ENCODE measurements at regions not wholly inside any gene's neighbourhood (a gene's known extent, or its start where the extent isn't known, plus 50 kb on each side); places are given as distances from the start of the nearest gene placed in this dataset.

DNA sequence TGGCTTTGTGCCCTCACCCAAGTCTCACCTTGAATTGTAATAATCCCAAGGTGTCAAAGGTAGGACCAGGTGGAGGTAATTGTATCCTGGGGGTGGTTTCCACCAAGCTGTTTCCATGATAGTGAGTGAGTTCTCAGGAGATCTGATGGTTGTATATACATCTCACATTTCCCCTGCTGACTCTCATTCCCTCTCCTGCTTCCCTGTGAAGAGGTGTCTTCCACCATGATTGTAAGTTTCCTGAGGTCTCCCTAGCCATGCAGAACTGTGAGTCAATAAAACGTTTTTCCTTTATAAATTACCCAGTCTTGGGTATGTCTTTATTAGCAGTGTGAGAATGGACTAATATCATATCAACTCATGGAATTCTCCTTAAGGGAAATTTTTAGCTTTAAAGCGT lies 302.6 kb downstream of the LIG4 start:
- ATAC-seq (peak; percentile 70), FAIRE-seq (no peak), DNase-seq (ENCODE audit: extremely low read depth in 1 of 4, low spot score in 3 of 4) (peak in 1 of 4 experiments; percentile 77)
- peak overlapping the region in 1 of 2 experiments; percentile 76; a peak in 3 of 4 replicates for H3K9ac ChIP-seq (ENCODE audit: insufficient read depth in 1 of 2, low read depth in 2 of 2, low read length in 2 of 2)
- 28% methylated on average over 2 of the region's 2 CpGs for WGBS (ENCODE audit: insufficient coverage, low coverage, missing lambda C conversion rate)
- H3K9me3 ChIP-seq (replicated peaks; ENCODE audit: control insufficient read depth, insufficient read depth, low read depth, low read length) = no peaks in the 10 kb centered on the region
- peak overlapping the region; percentile 60; the same call in 2 of the 3 replicates for H3K27ac ChIP-seq (ENCODE audit: extremely low read depth, low read depth, low read length)
- intact Hi-C loops (cut with micrococcal nuclease) (loop anchor here (1.0 to 5.0 kb wide), 2 partner anchors 29 to 45 kb away; a partner anchor contains a TSS), in situ Hi-C loops (cut with MboI) (no loop called here)
- TF ChIP-seq ZNF324 (CRISPR knock-in tag; IDR thresholded peaks at IDR 0.05) (no peak), ZZZ3 (IDR thresholded peaks at IDR 0.05) (no peak), FOXM1 (IDR thresholded peaks at IDR 0.05; ENCODE audit: low read depth) (no peak), FOXM1 (CRISPR knock-in tag; IDR thresholded peaks at IDR 0.05; ENCODE audit: low read depth) (no peak), MTF1 (CRISPR knock-in tag; IDR thresholded peaks at IDR 0.05; ENCODE audit: borderline replicate concordance) (no peak), PTTG1 (tag; IDR thresholded peaks at IDR 0.05; ENCODE audit: low read depth) (no peak)
- TF ChIP-seq, protein P1, sequence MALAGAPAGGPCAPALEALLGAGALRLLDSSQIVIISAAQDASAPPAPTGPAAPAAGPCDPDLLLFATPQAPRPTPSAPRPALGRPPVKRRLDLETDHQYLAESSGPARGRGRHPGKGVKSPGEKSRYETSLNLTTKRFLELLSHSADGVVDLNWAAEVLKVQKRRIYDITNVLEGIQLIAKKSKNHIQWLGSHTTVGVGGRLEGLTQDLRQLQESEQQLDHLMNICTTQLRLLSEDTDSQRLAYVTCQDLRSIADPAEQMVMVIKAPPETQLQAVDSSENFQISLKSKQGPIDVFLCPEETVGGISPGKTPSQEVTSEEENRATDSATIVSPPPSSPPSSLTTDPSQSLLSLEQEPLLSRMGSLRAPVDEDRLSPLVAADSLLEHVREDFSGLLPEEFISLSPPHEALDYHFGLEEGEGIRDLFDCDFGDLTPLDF (CRISPR knock-in tag; IDR thresholded peaks at IDR 0.05) = no peak
- TF ChIP-seq, protein P2, sequence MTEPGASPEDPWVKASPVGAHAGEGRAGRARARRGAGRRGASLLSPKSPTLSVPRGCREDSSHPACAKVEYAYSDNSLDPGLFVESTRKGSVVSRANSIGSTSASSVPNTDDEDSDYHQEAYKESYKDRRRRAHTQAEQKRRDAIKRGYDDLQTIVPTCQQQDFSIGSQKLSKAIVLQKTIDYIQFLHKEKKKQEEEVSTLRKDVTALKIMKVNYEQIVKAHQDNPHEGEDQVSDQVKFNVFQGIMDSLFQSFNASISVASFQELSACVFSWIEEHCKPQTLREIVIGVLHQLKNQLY (CRISPR knock-in tag; conservative IDR thresholded peaks at IDR 0.05) = peak in 1 of 2 experiments; percentile 63; a peak in 1 of 4 replicates
- TF ChIP-seq, protein P3, sequence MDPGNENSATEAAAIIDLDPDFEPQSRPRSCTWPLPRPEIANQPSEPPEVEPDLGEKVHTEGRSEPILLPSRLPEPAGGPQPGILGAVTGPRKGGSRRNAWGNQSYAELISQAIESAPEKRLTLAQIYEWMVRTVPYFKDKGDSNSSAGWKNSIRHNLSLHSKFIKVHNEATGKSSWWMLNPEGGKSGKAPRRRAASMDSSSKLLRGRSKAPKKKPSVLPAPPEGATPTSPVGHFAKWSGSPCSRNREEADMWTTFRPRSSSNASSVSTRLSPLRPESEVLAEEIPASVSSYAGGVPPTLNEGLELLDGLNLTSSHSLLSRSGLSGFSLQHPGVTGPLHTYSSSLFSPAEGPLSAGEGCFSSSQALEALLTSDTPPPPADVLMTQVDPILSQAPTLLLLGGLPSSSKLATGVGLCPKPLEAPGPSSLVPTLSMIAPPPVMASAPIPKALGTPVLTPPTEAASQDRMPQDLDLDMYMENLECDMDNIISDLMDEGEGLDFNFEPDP (CRISPR knock-in tag; IDR thresholded peaks at IDR 0.05) = no peak
- H3K4me3 ChIP-seq = peak overlapping the region; percentile 39
- CTCF ChIA-PET (ENCODE audit: low intra/inter-chr PET ratio) = no interaction called here
- BruUV-seq (replicated peaks) = TSS peak; percentile 56
- no peaks in the 10 kb centered on the region for H4K20me1 ChIP-seq (replicated peaks; ENCODE audit: control insufficient read depth, insufficient read depth, low read length)
- H3K27me3 ChIP-seq (ENCODE audit: control insufficient read depth in 2 of 2, insufficient read depth in 2 of 2, low read length in 2 of 2) = no peaks in the 10 kb centered on the region
- peaks cover 47% of the 10 kb centered on the region for H3K79me2 ChIP-seq (ENCODE audit: control insufficient read depth, insufficient read depth, low read length)
- POLR2A ChIA-PET = interaction anchor here (1.0 to 5.5 kb wide), 15 partner anchors 10 to 64 kb away, joined by 3 to 61 read pairs (median 5); no protein-coding TSS in a partner anchor
- peaks cover 3 to 36% of the 10 kb centered on the region in 2 experiments for H3K4me1 ChIP-seq (replicated peaks in 1 of 2; ENCODE audit: control insufficient read depth in 2 of 2, insufficient read depth in 2 of 2, low read length in 2 of 2)
- peak overlapping the region; percentile 92 for H2AFZ ChIP-seq (ENCODE audit: low read depth, low read length)
- no peaks in the 10 kb centered on the region for H3K9me1 ChIP-seq (ENCODE audit: control insufficient read depth, insufficient read depth, low read length)
- H3K4me2 ChIP-seq (ENCODE audit: insufficient read depth, low read length) = peak overlapping the region; percentile 80
- 0 out of 3 replicates have a peak, but pooled peaks cover 8% of the 10 kb centered on the region for H3K36me3 ChIP-seq (ENCODE audit: control insufficient read depth, insufficient read depth, low read length)

All from K562 (cell line).